HEK293T (cell line): ENCODE measurements at regions not wholly inside any gene's neighbourhood (a gene's known extent, or its start where the extent isn't known, plus 50 kb on each side); places are given as distances from the start of the nearest gene placed in this dataset.
A peak's percentile ranks its signal among the peaks of the same experiment; 100 is the strongest.

Source experiments
- CTCF ChIA-PET: fragments of 350-600 bp; formaldehyde crosslinking; extraction: SDS; loops from one replicate; lab custom pipeline; 2021; ENCODE audit warnings: antibody characterized with exemption, inconsistent platforms; lab: Yijun Ruan, JAX
- POLR2A ChIA-PET: fragments of 350-600 bp; formaldehyde crosslinking; extraction: SDS; loops from one replicate; lab custom pipeline; 2020; ENCODE audit warnings: antibody characterized with exemption, inconsistent platforms; lab: Yijun Ruan, JAX
- DNase-seq: peaks from one replicate; pipeline ENCODE4 v3.0.0; 2012; ENCODE audit warnings: mixed read lengths; ENCODE audit errors: extremely low spot score
- ARNT ChIP-seq: fragments of 450-650 bp; IDR thresholded peaks from 2 replicates; pipeline ENCODE4 v1.6.1; 2017; ENCODE audit warnings: mild to moderate bottlenecking
- BHLHE40 ChIP-seq: fragments of 450-650 bp; IDR thresholded peaks from 2 replicates; pipeline ENCODE4 v1.6.1; 2016; ENCODE audit warnings: mild to moderate bottlenecking, moderate library complexity, borderline replicate concordance
- CTBP1 ChIP-seq: fragments of 450-650 bp; IDR thresholded peaks from 2 replicates; pipeline ENCODE4 v1.6.1; 2016; ENCODE audit warnings: borderline replicate concordance
- ELF4 ChIP-seq: fragments of 450-650 bp; IDR thresholded peaks from 2 replicates; pipeline ENCODE4 v1.6.1; 2017; ENCODE audit warnings: antibody characterized with exemption
- FOXA1 ChIP-seq: fragments of 450-650 bp; IDR thresholded peaks from 2 replicates; pipeline ENCODE4 v1.6.1; 2016; ENCODE audit warnings: mild to moderate bottlenecking
- FOXK2 ChIP-seq: fragments of 450-650 bp; IDR thresholded peaks from 2 replicates; pipeline ENCODE4 v1.6.1; 2016; ENCODE audit warnings: mild to moderate bottlenecking
- FOXM1 ChIP-seq: fragments of 450-650 bp; IDR thresholded peaks from 2 replicates; pipeline ENCODE4 v1.6.1; 2017; ENCODE audit warnings: mild to moderate bottlenecking, borderline replicate concordance
- HDGF ChIP-seq: fragments of 450-650 bp; IDR thresholded peaks from 2 replicates; pipeline ENCODE4 v1.6.1; 2017; ENCODE audit warnings: antibody characterized with exemption, borderline replicate concordance
- L3MBTL2 ChIP-seq: fragments of 450-650 bp; conservative IDR thresholded peaks from 2 replicates; pipeline ENCODE4 v1.6.1; 2016; ENCODE audit warnings: mild to moderate bottlenecking
- LEF1 ChIP-seq: fragments of 450-650 bp; IDR thresholded peaks from 2 replicates; pipeline ENCODE4 v1.6.1; 2017; ENCODE audit warnings: mild to moderate bottlenecking, borderline replicate concordance
- NFRKB ChIP-seq: fragments of 450-650 bp; IDR thresholded peaks from 2 replicates; pipeline ENCODE4 v1.6.1; 2016; ENCODE audit warnings: mild to moderate bottlenecking, moderate library complexity
- SP1 ChIP-seq: fragments of 450-650 bp; IDR thresholded peaks from 2 replicates; pipeline ENCODE4 v1.6.1; 2017
- SUZ12 ChIP-seq: fragments of 450-650 bp; IDR thresholded peaks from 2 replicates; pipeline ENCODE4 v1.6.1; 2016; ENCODE audit warnings: mild to moderate bottlenecking
- TARDBP ChIP-seq: fragments of 450-650 bp; IDR thresholded peaks from 2 replicates; pipeline ENCODE4 v1.6.1; 2016
- ZNF384 ChIP-seq: fragments of 450-650 bp; IDR thresholded peaks from 2 replicates; pipeline ENCODE4 v1.6.1; 2016
- TF ChIP-seq, protein P1 (sequence below): fragments of 450-650 bp; IDR thresholded peaks from 2 replicates; pipeline ENCODE4 v1.6.1; 2016

DNA sequence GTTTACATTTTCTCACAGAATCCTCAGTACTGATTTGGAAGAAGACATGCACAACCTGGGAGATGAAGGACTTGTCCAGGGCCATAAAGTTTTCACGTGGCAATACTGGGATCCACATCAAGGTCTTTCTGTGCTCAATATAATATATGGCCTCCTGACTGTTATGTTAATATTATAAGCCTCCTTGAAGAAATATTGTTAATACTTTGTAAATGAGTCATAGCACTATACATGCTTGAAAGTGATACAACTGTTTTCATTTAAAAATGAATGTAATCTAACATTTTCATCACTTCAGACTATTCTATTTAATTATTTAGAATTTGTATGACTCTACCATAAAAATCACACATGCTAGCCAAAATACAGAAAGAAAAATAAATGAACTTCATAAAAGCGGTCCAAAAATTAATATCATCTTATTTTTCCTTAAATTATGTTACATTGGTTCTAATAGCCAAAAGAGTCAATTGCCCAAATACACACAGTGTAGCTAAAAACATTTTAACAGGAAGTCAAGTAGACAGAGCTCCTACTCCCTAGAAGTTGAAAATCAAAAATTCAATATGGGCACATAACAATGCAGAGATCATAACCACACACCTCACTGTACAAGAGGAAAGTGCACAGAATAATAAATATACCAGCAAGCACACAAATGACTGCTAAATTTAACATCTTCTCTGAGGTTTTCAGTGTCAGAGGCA, 188.0 kb upstream of the HDDC2 start:
- ChIA-PET POLR2A (no interaction called here), CTCF (interaction anchor here (0.7 kb wide), 1 partner anchor 90 kb away, joined by 3 read pairs; no protein-coding TSS in a partner anchor)
- no peak for TF ChIP-seq CTBP1
- TF ChIP-seq FOXK2, result no peak
- TF ChIP-seq, protein P1, sequence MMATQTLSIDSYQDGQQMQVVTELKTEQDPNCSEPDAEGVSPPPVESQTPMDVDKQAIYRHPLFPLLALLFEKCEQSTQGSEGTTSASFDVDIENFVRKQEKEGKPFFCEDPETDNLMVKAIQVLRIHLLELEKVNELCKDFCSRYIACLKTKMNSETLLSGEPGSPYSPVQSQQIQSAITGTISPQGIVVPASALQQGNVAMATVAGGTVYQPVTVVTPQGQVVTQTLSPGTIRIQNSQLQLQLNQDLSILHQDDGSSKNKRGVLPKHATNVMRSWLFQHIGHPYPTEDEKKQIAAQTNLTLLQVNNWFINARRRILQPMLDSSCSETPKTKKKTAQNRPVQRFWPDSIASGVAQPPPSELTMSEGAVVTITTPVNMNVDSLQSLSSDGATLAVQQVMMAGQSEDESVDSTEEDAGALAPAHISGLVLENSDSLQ, result no peak
- no peak for TF ChIP-seq ZNF384

DNA sequence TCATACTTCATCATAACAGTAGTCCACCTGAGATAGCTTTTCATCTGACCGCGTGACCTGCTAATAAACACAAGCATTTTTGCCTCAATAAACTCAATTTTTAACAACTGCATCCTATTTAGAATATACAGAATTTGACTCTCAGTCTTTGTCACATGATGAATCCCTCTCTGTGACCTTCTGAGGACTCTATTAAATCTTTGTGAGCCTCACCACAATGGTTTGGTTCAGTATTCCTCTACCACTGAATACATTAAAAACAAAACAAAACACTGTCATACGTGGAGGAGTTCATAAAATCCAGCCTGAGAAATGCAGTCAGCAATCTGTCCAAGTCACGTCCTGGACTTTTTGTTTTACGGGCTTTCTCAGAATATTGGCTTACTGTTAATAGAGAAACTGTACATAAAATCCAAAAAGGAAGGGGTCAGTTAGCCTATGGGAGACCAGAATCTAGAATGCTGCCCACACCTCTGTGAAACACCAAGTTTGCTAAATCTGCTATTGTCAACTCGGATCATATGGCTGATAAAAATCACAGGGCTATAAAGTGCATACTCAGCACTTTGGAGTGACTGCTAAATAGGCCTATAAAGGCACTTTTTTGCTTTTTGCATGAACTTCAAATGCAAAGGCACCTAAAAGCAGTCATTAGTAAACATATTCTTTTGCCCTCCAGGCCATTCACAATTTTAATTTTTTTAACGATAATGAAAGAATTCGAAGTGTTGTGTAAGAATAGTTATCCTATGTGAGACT, 190.3 kb upstream of the HDDC2 start:
- DNase-seq, result no peak
- TF ChIP-seq, protein P1, result 0 out of 2 replicates have a peak, but pooled peaks have one; percentile 21
- no peak for TF ChIP-seq SP1
- ChIA-PET POLR2A (no interaction called here), CTCF (no interaction called here)

More for the DNA sequence above, 188.0 kb upstream of the HDDC2 start:
- DNase-seq, result no peak

DNA sequence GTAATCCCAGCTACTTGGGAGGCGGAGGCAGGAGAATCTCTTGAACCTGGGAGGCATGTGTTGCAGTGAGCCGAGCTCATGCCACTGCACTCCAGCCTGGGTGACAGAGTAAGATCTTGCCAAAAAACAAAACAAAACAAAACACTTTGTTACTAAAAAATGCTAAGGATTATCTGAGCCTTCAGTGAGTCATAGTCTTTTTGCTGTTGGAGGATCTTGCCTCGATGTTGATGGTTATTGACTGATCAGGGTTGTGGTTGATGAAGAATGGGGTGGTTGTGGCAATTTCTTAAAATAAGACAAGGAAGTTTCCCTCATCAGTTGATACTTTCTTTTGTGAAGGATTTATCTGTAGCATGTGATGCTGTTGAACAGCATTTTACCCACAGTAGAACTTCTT, 196.8 kb upstream of the HDDC2 start:
- ChIA-PET CTCF (no interaction called here), POLR2A (no interaction called here)
- TF ChIP-seq CTBP1, result no peak
- TF ChIP-seq ZNF384, result no peak
- no peak for TF ChIP-seq SP1
- TF ChIP-seq, protein P1, result no peak
- TF ChIP-seq HDGF, result no peak
- TF ChIP-seq FOXK2, result no peak
- no peak for TF ChIP-seq ELF4
- no peak for TF ChIP-seq NFRKB
- no peak for TF ChIP-seq FOXA1
- no peak for TF ChIP-seq FOXM1
- TF ChIP-seq TARDBP, result no peak
- TF ChIP-seq SUZ12, result no peak
- no peak for TF ChIP-seq ARNT
- TF ChIP-seq LEF1, result no peak
- no peak for TF ChIP-seq L3MBTL2
- TF ChIP-seq BHLHE40, result no peak
- DNase-seq, result no peak

DNA sequence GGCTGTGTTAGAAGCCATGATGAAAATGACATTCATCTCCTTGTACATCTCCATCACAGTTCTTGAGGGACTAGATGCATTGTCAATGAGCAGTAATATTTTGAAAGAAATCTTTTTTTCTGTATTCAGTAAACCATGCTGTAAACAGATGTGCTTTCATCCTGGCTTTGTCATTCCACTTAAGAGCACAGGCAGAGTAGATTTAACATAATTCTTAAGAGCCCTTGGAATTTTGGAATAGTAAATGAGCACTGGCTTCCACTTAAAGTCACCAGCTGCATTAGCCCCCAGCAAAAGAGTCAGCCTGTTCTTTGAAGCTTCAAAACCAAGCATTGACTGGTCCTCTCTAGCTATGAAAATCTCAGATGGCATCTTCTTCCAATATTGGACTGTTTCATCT, 197.8 kb upstream of the HDDC2 start:
- no peak for TF ChIP-seq NFRKB
- no peak for TF ChIP-seq FOXK2
- TF ChIP-seq, protein P1, result no peak
- TF ChIP-seq SP1, result no peak
- no peak for TF ChIP-seq ZNF384
- TF ChIP-seq FOXA1, result no peak
- no peak for TF ChIP-seq L3MBTL2
- no peak for TF ChIP-seq ARNT
- TF ChIP-seq SUZ12, result no peak
- TF ChIP-seq HDGF, result no peak
- no peak for TF ChIP-seq FOXM1
- TF ChIP-seq LEF1, result no peak
- DNase-seq, result no peak
- ChIA-PET POLR2A (no interaction called here), CTCF (no interaction called here)

DNA sequence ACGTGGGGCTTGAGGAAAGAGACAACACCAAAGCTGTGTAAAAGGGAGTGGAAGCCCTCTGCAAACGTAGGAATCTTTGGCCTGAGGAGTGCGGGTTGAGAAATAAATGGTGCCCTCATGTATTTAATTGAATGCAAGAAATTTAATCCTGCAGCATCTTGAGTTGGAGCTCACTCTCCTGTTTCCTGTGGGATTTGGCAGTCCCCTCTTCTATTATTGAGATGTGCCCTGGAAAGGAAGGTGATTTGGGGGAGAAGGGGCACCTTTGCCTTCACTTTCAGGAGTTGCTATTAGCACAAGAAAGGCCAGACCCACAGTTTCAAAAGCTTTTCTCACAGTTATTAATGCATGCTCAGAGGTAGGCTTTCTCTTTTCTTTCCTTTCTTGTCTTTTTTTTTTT, 201.4 kb upstream of the HDDC2 start:
- ChIA-PET POLR2A (no interaction called here), CTCF (interaction anchor here (0.6 to 1.2 kb wide), 3 partner anchors 30 to 250 kb away, joined by 3 to 11 read pairs (median 4); no protein-coding TSS in a partner anchor)
- no peak for TF ChIP-seq ARNT
- no peak for TF ChIP-seq ZNF384
- TF ChIP-seq L3MBTL2, result no peak
- TF ChIP-seq, protein P1, result no peak
- TF ChIP-seq FOXA1, result no peak
- no peak for TF ChIP-seq SUZ12
- no peak for TF ChIP-seq HDGF
- no peak for TF ChIP-seq FOXM1
- no peak for TF ChIP-seq BHLHE40
- DNase-seq, result no peak
